ENCODE measurements at regions not wholly inside any gene's neighbourhood (a gene's known extent, or its start where the extent isn't known, plus 50 kb on each side); places are given as distances from the start of the nearest gene placed in this dataset.
A peak's percentile ranks its signal among the peaks of the same experiment; 100 is the strongest.
"Not testable (repeated sequence)": the region's sequence is repeated elsewhere in the genome, so short reads cannot be mapped to it uniquely, and the experiment has no call there.

DNA sequence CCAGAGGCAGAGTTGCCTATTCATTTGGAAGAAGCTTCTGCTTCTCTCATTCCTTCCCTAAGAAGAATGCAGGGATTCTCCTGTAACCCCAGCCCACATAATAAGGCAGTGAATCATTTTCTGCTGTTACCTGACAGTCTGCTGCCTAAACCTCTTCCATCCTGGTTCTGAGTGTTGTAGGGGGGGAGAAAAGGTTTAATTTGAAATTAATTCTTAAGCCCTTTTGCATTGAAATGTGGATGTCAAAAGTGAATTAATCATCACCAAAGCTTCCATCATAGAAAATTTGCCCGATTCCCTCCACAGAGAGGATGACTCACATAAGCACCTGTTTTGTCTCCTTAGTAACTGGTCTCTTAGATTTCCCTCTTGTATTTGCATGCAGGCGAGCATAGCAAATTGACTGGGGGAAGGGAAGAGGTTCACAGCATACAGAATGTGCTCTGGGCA is 146.7 kb upstream of the FNDC3A start:
- peaks cover 0 to 8% of the 10 kb centered on the region in 2 donors for H3K36me3 Mint-ChIP-seq
- Histone ChIP-seq H3K27ac (ENCODE audit: low read depth, low read length) (no peak overlapping the region), H3K27me3 (ENCODE audit: insufficient read depth, low read length) (no peaks in the 10 kb centered on the region), H3K36me3 (ENCODE audit: insufficient read depth, low read length) (no peaks in the 10 kb centered on the region), H3K4me1 (ENCODE audit: insufficient read depth, low read length) (peaks cover 21% of the 10 kb centered on the region), H3K4me3 (ENCODE audit: low read length in 2 of 2) (no peak overlapping the region), H3K9me3 (ENCODE audit: control insufficient read depth in 1 of 2, low read length in 2 of 2) (no peaks in the 10 kb centered on the region)
- H3K9me3 Mint-ChIP-seq = peaks cover 2 to 24% (median 10%) of the 10 kb centered on the region in 8 donors
- peak overlapping the region in 5 of 7 donors; percentile 7 to 80 (median 9) for H3K27ac Mint-ChIP-seq
- CTCF ChIA-PET (ENCODE audit: partially characterized antibody) = no interaction called here
- peak in 2 of 5 donors; percentile 5 to 13 for DNase-seq
- H3K4me1 Mint-ChIP-seq = peaks cover 11 to 25% (median 24%) of the 10 kb centered on the region in 4 donors
- intact Hi-C loops (cut with micrococcal nuclease) = no loop called here
- peak overlapping the region in 3 of 8 donors; percentile 32 to 52 (median 41) for H3K4me3 Mint-ChIP-seq
- POLR2A ChIA-PET (ENCODE audit: partially characterized antibody) = interaction anchor here (1.6 kb wide), 1 partner anchor 12 kb away, joined by 5 read pairs; no protein-coding TSS in a partner anchor
- no peaks in the 10 kb centered on the region for H3K27me3 Mint-ChIP-seq

DNA sequence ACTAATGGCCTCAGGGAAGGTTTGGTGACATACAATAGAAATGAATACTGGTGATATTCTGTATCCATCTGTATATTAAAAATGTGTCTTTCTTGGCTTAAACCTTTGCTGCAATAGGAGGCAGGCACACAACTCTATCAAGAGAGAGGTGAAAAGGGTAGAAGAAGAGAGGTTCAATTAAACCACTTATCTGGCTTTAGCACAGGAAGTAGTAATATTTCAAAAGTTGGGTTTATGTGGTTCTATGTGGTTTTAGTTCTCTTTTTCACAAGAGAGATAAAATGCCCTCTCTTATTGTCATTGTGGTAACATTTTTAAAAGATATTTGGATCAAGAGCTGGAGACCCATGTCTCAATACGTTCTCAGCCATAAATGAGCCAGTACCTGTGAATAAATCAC is 146.2 kb upstream of the FNDC3A start:
- CTCF ChIA-PET (ENCODE audit: partially characterized antibody) = no interaction called here
- no peaks in the 10 kb centered on the region for H3K27me3 Mint-ChIP-seq
- peaks cover 11 to 25% (median 24%) of the 10 kb centered on the region in 4 donors for H3K4me1 Mint-ChIP-seq
- POLR2A ChIA-PET (ENCODE audit: partially characterized antibody) = interaction anchor here (1.6 kb wide), 1 partner anchor 12 kb away, joined by 5 read pairs; no protein-coding TSS in a partner anchor
- no peaks in the 10 kb centered on the region for H3K36me3 ChIP-seq (ENCODE audit: insufficient read depth, low read length)
- peaks cover 2 to 29% (median 12%) of the 10 kb centered on the region in 8 donors for H3K9me3 Mint-ChIP-seq
- H3K27ac Mint-ChIP-seq = peak overlapping the region in 4 of 7 donors; percentile 7 to 80 (median 8)
- peaks cover 21% of the 10 kb centered on the region for H3K4me1 ChIP-seq (ENCODE audit: insufficient read depth, low read length)
- H3K9me3 ChIP-seq (ENCODE audit: control insufficient read depth in 1 of 2, low read length in 2 of 2) = no peaks in the 10 kb centered on the region
- H3K36me3 Mint-ChIP-seq = peaks cover 0 to 8% of the 10 kb centered on the region in 2 donors
- no peaks in the 10 kb centered on the region for H3K27me3 ChIP-seq (ENCODE audit: insufficient read depth, low read length)
- peak overlapping the region in 3 of 8 donors; percentile 30 to 52 (median 32) for H3K4me3 Mint-ChIP-seq
- no peak overlapping the region for H3K4me3 ChIP-seq (ENCODE audit: low read length in 2 of 2)
- intact Hi-C loops (cut with micrococcal nuclease) = no loop called here
- no peak overlapping the region for H3K27ac ChIP-seq (ENCODE audit: low read depth, low read length)
- peak in 2 of 5 donors; percentile 6 to 19 for DNase-seq

DNA sequence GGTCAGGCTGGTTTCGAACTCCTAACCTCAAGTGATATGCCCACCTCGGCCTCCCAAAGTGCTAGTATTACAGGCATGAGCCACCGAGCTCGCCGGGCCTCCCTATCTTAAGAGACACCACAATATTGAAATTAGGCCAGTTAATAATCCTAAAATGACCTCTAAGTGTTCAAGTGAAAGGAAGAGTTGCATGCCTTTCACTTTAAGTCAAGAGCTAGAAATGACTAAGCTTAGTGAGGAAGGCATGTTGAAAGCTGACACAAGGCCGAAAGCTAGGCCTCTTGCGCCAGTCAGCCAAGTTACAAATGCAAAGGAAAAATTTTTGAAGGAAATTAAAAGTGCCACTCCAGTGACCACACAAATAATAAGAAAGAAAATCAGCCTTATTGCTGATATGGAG is 144.5 kb upstream of the FNDC3A start:
- no peak overlapping the region for H3K4me3 Mint-ChIP-seq

DNA sequence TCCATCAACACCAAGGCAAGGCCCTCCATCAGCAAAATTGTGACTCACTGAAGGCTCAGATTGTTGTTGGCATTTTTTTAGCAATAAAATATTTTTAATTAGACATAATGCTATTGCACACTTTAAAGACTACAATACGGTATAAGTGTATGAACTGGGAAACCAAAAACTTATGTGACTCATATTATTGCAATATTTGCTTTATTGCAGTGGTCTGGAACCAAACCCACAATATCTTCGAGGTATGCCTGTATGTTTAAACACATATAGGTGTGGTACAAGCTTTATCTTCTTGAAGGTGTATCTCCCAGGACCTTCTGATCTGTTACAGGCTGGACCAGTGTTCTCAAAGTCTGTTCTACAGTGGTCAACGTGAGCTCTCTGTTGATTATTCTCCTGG is 142.3 kb upstream of the FNDC3A start:
- no peak overlapping the region for H3K27ac ChIP-seq (ENCODE audit: low read depth, low read length)
- no peak for DNase-seq
- Mint-ChIP-seq H3K36me3 (no peaks in the 10 kb centered on the region), H3K27ac (no peak overlapping the region), H3K4me1 (peaks cover 11 to 23% (median 22%) of the 10 kb centered on the region in 4 donors), H3K27me3 (no peaks in the 10 kb centered on the region), H3K4me3 (no peak overlapping the region), H3K9me3 (peaks cover 2 to 24% (median 7%) of the 10 kb centered on the region in 8 donors)
- no peaks in the 10 kb centered on the region for H3K9me3 ChIP-seq (ENCODE audit: control insufficient read depth in 1 of 2, low read length in 2 of 2)
- POLR2A ChIA-PET (ENCODE audit: partially characterized antibody) = no interaction called here
- no peaks in the 10 kb centered on the region for H3K27me3 ChIP-seq (ENCODE audit: insufficient read depth, low read length)
- intact Hi-C loops (cut with micrococcal nuclease) = no loop called here
- no peak overlapping the region for H3K4me3 ChIP-seq (ENCODE audit: low read length in 2 of 2)
- H3K4me1 ChIP-seq (ENCODE audit: insufficient read depth, low read length) = peaks cover 19% of the 10 kb centered on the region
- CTCF ChIA-PET (ENCODE audit: partially characterized antibody) = no interaction called here
- no peaks in the 10 kb centered on the region for H3K36me3 ChIP-seq (ENCODE audit: insufficient read depth, low read length)

More for the DNA sequence above, 144.5 kb upstream of the FNDC3A start:
- Histone ChIP-seq H3K4me1 (ENCODE audit: insufficient read depth, low read length) (peaks cover 21% of the 10 kb centered on the region), H3K4me3 (ENCODE audit: low read length in 2 of 2) (no peak overlapping the region), H3K27ac (ENCODE audit: low read depth, low read length) (no peak overlapping the region), H3K27me3 (ENCODE audit: insufficient read depth, low read length) (no peaks in the 10 kb centered on the region), H3K9me3 (ENCODE audit: control insufficient read depth in 1 of 2, low read length in 2 of 2) (no peaks in the 10 kb centered on the region), H3K36me3 (ENCODE audit: insufficient read depth, low read length) (no peaks in the 10 kb centered on the region)
- ChIA-PET POLR2A (ENCODE audit: partially characterized antibody) (interaction anchor here (1.4 kb wide), 1 partner anchor 18 kb away, joined by 3 read pairs; no protein-coding TSS in a partner anchor), CTCF (ENCODE audit: partially characterized antibody) (interaction anchor here (0.6 kb wide), 1 partner anchor 141 kb away, joined by 3 read pairs; no protein-coding TSS in a partner anchor)
- H3K4me1 Mint-ChIP-seq = peaks cover 11 to 25% (median 24%) of the 10 kb centered on the region in 4 donors
- DNase-seq = no peak
- H3K9me3 Mint-ChIP-seq = peaks cover 2 to 36% (median 15%) of the 10 kb centered on the region in 8 donors
- H3K27me3 Mint-ChIP-seq = no peaks in the 10 kb centered on the region
- intact Hi-C loops (cut with micrococcal nuclease) = no loop called here
- H3K27ac Mint-ChIP-seq = no peak overlapping the region
- H3K36me3 Mint-ChIP-seq = peaks cover 0 to 8% of the 10 kb centered on the region in 2 donors

DNA sequence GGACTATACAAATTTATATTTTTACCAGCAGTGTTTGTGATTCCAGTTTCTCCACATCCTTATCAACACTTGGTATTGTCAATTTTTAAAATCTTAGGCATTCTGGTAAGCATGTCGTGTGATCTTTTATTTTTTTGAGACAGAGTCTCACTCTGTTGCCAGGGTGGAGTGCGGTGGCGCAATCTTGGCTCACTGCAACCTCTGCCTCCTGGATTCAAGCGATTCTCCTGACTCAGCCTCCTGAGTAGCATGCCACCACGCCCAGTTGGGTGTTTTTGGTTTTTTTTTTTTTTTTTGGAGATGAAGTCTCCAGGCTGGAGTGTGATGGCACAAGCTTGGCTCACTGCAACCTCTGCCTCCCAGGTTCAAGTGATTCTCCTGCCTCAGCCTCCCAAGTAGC is 140.4 kb upstream of the FNDC3A start:
- H3K36me3 Mint-ChIP-seq; H3K4me3 Mint-ChIP-seq; CTCF ChIA-PET (ENCODE audit: partially characterized antibody); H3K27ac Mint-ChIP-seq; H3K27ac ChIP-seq (ENCODE audit: low read depth, low read length); intact Hi-C loops (cut with micrococcal nuclease); H3K9me3 ChIP-seq (ENCODE audit: control insufficient read depth in 1 of 2, low read length in 2 of 2); H3K4me3 ChIP-seq (ENCODE audit: low read length in 2 of 2); H3K4me1 ChIP-seq (ENCODE audit: insufficient read depth, low read length); POLR2A ChIA-PET (ENCODE audit: partially characterized antibody); H3K4me1 Mint-ChIP-seq; H3K27me3 Mint-ChIP-seq; H3K27me3 ChIP-seq (ENCODE audit: insufficient read depth, low read length); H3K36me3 ChIP-seq (ENCODE audit: insufficient read depth, low read length); DNase-seq: not testable (repeated sequence)
- peaks cover 2 to 24% (median 7%) of the 10 kb centered on the region in 8 donors for H3K9me3 Mint-ChIP-seq

DNA sequence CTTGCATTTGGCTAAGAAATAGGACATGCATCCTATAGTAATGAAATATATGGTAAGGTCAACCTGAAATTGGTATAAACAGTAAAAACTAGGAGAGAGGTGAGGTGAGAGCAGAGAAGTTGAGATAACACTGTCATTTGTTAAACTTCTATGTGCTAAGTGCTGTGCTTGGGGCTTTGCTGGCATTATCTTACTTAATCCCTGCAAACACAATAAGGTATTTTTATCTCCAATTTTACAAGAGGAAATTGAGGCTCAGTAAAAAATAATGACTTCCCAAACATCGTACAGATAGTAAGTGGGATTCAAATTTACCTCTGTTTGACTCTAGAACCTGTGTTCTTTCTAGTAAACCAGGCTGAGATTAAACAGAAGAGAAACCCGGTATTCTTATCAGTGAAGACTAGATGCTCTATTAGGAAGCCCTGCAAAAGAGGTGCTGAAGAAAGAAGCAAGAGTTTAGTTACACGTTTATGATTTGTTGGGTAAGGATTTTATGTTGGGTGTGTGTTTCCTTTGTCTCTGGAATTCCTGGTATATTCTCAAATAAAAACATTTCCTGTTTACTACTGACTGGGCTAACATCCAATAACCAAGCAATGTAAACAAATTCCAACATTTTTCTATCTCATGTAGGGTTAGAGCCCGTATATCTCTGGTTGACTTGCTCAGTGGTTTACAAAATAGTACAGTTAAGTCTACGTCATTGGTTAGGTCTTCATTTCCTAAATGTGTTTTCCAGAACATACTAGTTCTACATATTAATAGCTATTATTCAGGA is 137.3 kb upstream of the FNDC3A start:
- no peak for DNase-seq
- Mint-ChIP-seq H3K27ac (no peak overlapping the region), H3K9me3 (peaks cover 0 to 17% (median 7%) of the 10 kb centered on the region in 8 donors), H3K27me3 (no peaks in the 10 kb centered on the region), H3K4me1 (peaks cover 0 to 3% (median under 1%) of the 10 kb centered on the region in 4 donors), H3K4me3 (peak overlapping the region in 1 of 8 donors; percentile 9), H3K36me3 (no peaks in the 10 kb centered on the region)
- H3K27ac ChIP-seq (ENCODE audit: low read depth, low read length) = no peak overlapping the region
- intact Hi-C loops (cut with micrococcal nuclease) = no loop called here
- H3K4me1 ChIP-seq (ENCODE audit: insufficient read depth, low read length) = no peaks in the 10 kb centered on the region
- no peaks in the 10 kb centered on the region for H3K9me3 ChIP-seq (ENCODE audit: control insufficient read depth in 1 of 2, low read length in 2 of 2)
- H3K4me3 ChIP-seq (ENCODE audit: low read length in 2 of 2) = no peak overlapping the region
- no peaks in the 10 kb centered on the region for H3K36me3 ChIP-seq (ENCODE audit: insufficient read depth, low read length)
- CTCF ChIA-PET (ENCODE audit: partially characterized antibody) = no interaction called here
- no peaks in the 10 kb centered on the region for H3K27me3 ChIP-seq (ENCODE audit: insufficient read depth, low read length)
- POLR2A ChIA-PET (ENCODE audit: partially characterized antibody) = no interaction called here

DNA sequence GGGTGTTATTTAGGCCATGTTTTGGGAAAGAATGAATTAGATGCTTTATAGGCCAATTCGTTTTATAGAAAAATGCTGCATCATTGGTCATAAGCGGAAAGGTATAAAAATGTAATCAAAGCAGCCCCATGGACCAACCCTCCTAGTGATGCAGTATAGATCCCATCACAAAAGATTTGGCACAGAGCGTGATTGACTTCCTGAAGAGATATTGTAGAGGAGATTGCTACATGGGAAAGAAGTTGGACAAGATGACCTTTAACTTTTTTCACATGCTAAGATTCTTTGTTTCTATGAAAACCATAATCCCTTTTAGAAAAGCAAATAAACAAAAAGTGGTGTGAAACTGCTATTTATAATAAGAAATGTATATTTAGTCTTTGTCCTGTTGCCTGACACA is 136.5 kb upstream of the FNDC3A start:
- H3K9me3 Mint-ChIP-seq = peaks cover 0 to 12% (median 4%) of the 10 kb centered on the region in 8 donors
- intact Hi-C loops (cut with micrococcal nuclease) = no loop called here
- CTCF ChIA-PET (ENCODE audit: partially characterized antibody) = no interaction called here

More for the DNA sequence above, 136.5 kb upstream of the FNDC3A start:
- POLR2A ChIA-PET (ENCODE audit: partially characterized antibody) = no interaction called here
- Mint-ChIP-seq H3K27me3 (no peaks in the 10 kb centered on the region), H3K36me3 (no peaks in the 10 kb centered on the region), H3K27ac (no peak overlapping the region), H3K4me1 (peaks cover 0 to 3% (median under 1%) of the 10 kb centered on the region in 4 donors), H3K4me3 (no peak overlapping the region)
- no peaks in the 10 kb centered on the region for H3K9me3 ChIP-seq (ENCODE audit: control insufficient read depth in 1 of 2, low read length in 2 of 2)
- no peaks in the 10 kb centered on the region for H3K36me3 ChIP-seq (ENCODE audit: insufficient read depth, low read length)
- H3K27me3 ChIP-seq (ENCODE audit: insufficient read depth, low read length) = no peaks in the 10 kb centered on the region
- no peak overlapping the region for H3K27ac ChIP-seq (ENCODE audit: low read depth, low read length)
- no peak for DNase-seq
- no peaks in the 10 kb centered on the region for H3K4me1 ChIP-seq (ENCODE audit: insufficient read depth, low read length)
- H3K4me3 ChIP-seq (ENCODE audit: low read length in 2 of 2) = no peak overlapping the region
